ENCODE measurements at regions not wholly inside any gene's neighbourhood (a gene's known extent, or its start where the extent isn't known, plus 50 kb on each side); places are given as distances from the start of the nearest gene placed in this dataset.
"Not testable (repeated sequence)": the region's sequence is repeated elsewhere in the genome, so short reads cannot be mapped to it uniquely, and the experiment has no call there.

GRCh38 chr1:199087144-199087543, 448.3 kb downstream of the PTPRC start:
- 86 to 94% methylated on average over 2 of the region's 2 CpGs for WGBS, 2 donors
- Histone ChIP-seq H3K4me3 (replicated peaks in 1 of 3) (no peak overlapping the region), H3K9me3 (no peaks in the 10 kb centered on the region), H3K27ac (no peak overlapping the region), H3K4me1 (no peaks in the 10 kb centered on the region), H3K36me3 (no peaks in the 10 kb centered on the region), H3K27me3 (no peaks in the 10 kb centered on the region)
- TF ChIP-seq, protein P1, sequence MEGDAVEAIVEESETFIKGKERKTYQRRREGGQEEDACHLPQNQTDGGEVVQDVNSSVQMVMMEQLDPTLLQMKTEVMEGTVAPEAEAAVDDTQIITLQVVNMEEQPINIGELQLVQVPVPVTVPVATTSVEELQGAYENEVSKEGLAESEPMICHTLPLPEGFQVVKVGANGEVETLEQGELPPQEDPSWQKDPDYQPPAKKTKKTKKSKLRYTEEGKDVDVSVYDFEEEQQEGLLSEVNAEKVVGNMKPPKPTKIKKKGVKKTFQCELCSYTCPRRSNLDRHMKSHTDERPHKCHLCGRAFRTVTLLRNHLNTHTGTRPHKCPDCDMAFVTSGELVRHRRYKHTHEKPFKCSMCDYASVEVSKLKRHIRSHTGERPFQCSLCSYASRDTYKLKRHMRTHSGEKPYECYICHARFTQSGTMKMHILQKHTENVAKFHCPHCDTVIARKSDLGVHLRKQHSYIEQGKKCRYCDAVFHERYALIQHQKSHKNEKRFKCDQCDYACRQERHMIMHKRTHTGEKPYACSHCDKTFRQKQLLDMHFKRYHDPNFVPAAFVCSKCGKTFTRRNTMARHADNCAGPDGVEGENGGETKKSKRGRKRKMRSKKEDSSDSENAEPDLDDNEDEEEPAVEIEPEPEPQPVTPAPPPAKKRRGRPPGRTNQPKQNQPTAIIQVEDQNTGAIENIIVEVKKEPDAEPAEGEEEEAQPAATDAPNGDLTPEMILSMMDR (IDR thresholded peaks at IDR 0.05), result no peak
- TF ChIP-seq POLR2A (IDR thresholded peaks at IDR 0.05), result no peak
- DNase-seq, result no peak
- intact Hi-C loops (cut with DNase I), result no loop called here

DNA sequence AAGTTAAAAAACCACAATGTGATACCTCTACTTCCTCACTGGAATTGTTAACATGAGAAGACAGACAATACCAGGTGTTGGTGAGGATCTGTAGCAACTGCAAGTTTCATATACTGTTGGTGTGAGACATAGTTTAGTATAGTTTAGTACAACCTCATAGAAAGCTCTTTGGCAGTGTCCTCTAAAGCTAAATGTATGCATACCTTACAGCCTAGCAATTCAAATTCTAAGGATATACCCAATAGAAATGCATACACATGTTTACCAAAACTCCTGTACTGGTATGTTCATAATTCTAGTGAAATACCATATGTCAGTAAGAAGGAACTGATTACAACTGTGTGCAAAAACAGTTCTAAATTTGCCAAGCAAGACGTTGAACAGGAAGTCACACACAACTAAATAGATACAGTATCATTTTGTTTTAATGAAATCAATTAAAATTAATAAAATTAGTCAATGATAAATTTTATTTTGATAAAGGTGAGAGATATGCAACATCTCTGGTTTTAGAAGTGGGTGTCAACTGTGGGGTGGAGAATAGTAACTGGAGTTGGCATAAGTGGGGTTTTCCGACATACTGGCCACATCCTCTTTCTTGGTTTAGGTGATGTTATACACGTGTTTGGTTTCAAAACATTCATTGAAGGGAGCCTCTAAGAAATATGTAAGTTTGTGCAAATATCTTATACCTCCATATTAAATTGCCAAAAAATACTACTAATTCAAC, 450.7 kb downstream of the PTPRC start:
- Histone ChIP-seq H3K27ac (no peak overlapping the region), H3K4me1 (no peaks in the 10 kb centered on the region), H3K4me3 (replicated peaks in 1 of 3) (no peak overlapping the region), H3K27me3 (no peaks in the 10 kb centered on the region), H3K36me3 (no peaks in the 10 kb centered on the region), H3K9me3 (no peaks in the 10 kb centered on the region)
- TF ChIP-seq, protein P1 (IDR thresholded peaks at IDR 0.05), result no peak
- no peak for TF ChIP-seq POLR2A (IDR thresholded peaks at IDR 0.05)
- 66 to 74% methylated on average over 3 of the region's 3 CpGs for WGBS, 2 donors
- intact Hi-C loops (cut with DNase I), result no loop called here
- DNase-seq, result no peak

- H3K4me1 ChIP-seq; H3K27me3 ChIP-seq; intact Hi-C loops (cut with DNase I); H3K36me3 ChIP-seq; H3K9me3 ChIP-seq; H3K4me3 ChIP-seq (replicated peaks in 1 of 3); H3K27ac ChIP-seq; DNase-seq: not testable (repeated sequence)
- WGBS, 2 donors, result 52 to 58% methylated on average over 1 of the region's 1 CpG
Observed at GRCh38 chr1:199095628-199096027, 456.8 kb downstream of the PTPRC start.

- no peak overlapping the region for H3K27ac ChIP-seq
- H3K4me3 ChIP-seq (replicated peaks in 1 of 3), result no peak overlapping the region
- H3K4me1 ChIP-seq, result no peaks in the 10 kb centered on the region
- no peak for DNase-seq
- intact Hi-C loops (cut with DNase I), result no loop called here
- no peak for TF ChIP-seq POLR2A (IDR thresholded peaks at IDR 0.05)
- TF ChIP-seq, protein P1 (IDR thresholded peaks at IDR 0.05), result no peak
- no peaks in the 10 kb centered on the region for H3K36me3 ChIP-seq
- 36 to 61% methylated on average over 6 of the region's 6 CpGs for WGBS, 2 donors
- H3K9me3 ChIP-seq, result no peaks in the 10 kb centered on the region
- no peaks in the 10 kb centered on the region for H3K27me3 ChIP-seq
Observed at GRCh38 chr1:199096591-199096990, 457.8 kb downstream of the PTPRC start.

DNA sequence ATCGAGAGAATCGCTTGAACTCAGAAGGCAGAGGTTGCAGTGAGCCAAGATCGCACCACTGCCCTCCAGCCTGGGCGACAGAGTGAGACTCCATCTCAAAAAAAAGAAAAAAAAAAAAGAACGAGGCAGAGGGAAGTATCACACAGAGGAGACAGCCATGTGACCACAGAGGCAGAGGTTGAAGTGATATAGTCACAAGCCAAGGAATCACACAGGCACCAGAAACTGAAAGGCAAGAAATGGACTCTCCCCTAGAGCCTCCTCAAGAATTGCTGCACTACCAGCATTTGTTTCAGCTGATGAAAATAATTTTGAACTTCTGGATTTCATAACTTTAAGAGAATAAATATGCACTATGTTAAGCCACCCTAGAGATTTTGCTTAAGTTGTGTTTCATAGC, 459.6 kb downstream of the PTPRC start:
- Histone ChIP-seq H3K4me1 (no peaks in the 10 kb centered on the region), H3K36me3 (no peaks in the 10 kb centered on the region), H3K4me3 (replicated peaks in 1 of 3) (no peak overlapping the region), H3K9me3 (no peaks in the 10 kb centered on the region), H3K27me3 (no peaks in the 10 kb centered on the region), H3K27ac (no peak overlapping the region)
- intact Hi-C loops (cut with DNase I), result no loop called here
- no peak for DNase-seq
- 92% methylated on average over 5 of the region's 5 CpGs for WGBS, 2 donors
- TF ChIP-seq POLR2A (IDR thresholded peaks at IDR 0.05), result no peak
- TF ChIP-seq, protein P1 (IDR thresholded peaks at IDR 0.05), result no peak

Data from thyroid gland (tissue), 4 donors.